AG09309 (cell line): ENCODE measurements at regions not wholly inside any gene's neighbourhood (a gene's known extent, or its start where the extent isn't known, plus 50 kb on each side); places are given as distances from the start of the nearest gene placed in this dataset.

Experiments
- DNase-seq: peaks from one replicate; pipeline ENCODE4 v3.0.0-alpha.2; 2010; ENCODE audit warnings: low read depth
- H3K4me3 ChIP-seq: 2 replicates; pipeline ENCODE4 v1.5.1; 2011; ENCODE audit warnings: mild to moderate bottlenecking, low read depth, low read length, moderate library complexity; ENCODE audit not compliant: control insufficient read depth
- CTCF ChIP-seq: IDR thresholded peaks from 2 replicates; pipeline ENCODE4 v1.5.1; 2011; ENCODE audit warnings: mild to moderate bottlenecking, low read depth, low read length, inconsistent platforms; ENCODE audit not compliant: insufficient read depth, control insufficient read depth; ENCODE audit errors: missing control alignments

GRCh38 chr7:155883491-155884224 lies 71.4 kb upstream of the SHH start:
- no peak for DNase-seq
- no peak for TF ChIP-seq CTCF
- H3K4me3 ChIP-seq = no peak overlapping the region

DNA sequence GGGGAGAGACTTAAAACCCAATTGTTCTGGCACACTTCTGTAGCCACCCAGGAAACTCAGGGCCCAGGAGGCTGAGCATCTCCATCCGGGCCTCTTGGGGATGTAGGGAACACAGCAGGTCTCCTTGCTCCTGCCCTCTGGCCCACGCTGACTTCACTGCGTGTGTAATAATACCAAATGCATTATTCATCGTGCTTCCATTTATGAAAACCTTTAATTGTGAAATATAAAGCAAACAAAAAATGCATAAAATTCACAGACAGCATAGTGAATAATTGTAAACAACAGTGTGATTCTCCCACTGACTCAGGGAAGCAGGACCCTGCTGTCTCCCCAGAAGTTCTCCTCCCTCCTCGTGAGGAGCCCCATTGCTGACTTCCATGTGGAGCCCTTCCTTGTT lies 70.3 kb upstream of the SHH start:
- no peak for TF ChIP-seq CTCF
- no peak for DNase-seq
- no peak overlapping the region for H3K4me3 ChIP-seq

DNA sequence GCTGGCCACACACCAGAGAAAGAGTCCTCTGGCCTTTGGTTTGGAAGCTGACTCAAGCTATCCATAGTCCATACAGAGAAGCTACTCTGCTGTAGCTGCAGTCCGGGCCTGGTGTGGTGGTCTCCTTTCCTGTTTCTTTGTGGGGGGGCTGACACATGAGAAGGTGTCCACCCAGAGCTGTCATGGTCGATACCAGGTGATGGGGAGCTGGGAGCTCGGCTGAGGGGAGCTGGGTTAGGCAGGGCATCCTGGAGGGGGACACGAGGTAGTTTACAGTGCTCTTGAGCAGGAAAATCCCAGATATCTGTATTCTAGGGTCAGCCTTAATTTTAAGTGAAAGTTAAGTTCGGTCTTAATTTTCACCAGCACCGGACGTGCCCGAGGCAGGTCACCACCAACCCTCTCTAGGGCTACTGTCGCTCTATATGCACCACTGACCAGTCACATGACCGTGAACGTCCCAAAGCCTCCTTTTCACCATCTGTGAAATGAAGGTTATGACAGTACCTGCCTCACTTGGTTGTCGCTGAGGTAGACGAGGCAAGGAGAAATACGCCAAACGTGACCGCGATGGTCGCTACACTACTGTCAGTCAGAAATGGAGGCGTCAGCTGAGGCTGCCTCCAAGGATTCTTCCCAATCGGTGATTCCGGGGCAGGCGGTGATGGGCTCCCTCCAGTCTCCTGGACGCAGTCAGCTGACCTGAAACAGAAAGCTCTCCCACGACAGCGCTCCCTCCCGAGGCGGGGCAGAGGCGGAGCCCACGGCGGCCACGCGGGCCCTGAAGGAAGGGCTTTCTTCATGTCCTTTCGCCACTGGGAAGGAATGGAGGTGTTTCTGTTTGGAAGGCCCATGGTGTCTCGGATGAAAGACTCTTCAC lies 69.4 kb upstream of the SHH start:
- no peak overlapping the region for H3K4me3 ChIP-seq
- DNase-seq = no peak
- no peak for TF ChIP-seq CTCF

DNA sequence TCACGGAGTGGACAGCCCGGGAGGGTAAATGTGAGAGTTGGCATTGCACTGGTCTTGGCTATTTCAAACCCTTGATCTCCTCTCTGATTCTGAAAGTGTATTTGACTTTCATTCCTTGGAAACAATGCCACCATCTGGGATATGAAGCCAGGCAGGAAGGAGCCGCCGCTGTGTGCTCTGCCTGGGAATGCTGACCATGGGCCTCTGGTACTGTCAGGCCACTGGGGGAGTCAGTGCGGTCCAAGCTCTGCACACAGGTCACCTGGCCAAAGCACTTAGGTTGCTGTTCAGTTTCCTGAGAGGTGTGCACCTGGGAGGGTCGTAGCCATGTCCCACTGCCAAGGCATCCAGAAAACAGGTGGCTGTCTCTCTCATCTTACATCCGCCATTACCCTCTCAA lies 68.5 kb upstream of the SHH start:
- DNase-seq = no peak
- TF ChIP-seq CTCF = no peak
- no peak overlapping the region for H3K4me3 ChIP-seq

DNA sequence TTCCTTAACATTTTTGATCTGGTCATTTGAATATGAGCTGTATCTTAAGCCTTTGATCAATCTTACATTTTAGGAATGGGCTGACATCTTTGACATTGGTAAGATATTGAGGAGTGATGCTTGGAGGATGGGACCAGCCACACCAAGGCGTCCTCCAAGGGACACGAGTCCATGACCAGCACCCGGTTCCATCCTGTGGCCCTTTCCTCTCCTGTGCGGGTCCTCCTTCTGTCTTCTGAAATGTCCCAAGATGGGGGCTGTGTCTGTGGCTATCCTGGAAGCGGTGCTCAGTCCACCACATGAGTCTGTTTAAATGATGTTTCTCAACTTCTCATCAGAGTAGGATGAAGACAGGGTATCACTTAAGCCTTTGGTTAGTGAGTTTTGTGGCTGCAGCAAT lies 67.3 kb upstream of the SHH start:
- DNase-seq = no peak
- H3K4me3 ChIP-seq = no peak overlapping the region
- no peak for TF ChIP-seq CTCF

DNA sequence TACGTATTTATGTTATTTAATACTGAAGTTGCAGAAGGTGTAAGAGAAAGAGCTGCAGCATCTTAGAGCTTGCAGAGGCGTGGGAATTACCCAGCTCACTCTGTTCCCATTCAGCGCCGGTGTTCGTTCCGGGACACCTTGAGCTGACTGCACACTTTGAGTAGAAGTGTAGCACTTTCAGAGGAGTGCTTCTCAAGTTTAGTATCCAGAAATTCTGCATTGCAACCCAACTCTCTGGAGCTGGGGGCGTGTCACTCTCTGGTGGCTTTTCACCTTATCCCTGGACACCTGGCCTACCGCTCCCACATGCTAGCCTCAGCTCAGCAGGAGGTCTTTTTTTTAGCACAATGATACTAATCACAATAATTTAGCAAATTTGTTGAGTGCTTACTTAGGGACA lies 66.4 kb upstream of the SHH start:
- no peak for TF ChIP-seq CTCF
- DNase-seq = no peak

DNA sequence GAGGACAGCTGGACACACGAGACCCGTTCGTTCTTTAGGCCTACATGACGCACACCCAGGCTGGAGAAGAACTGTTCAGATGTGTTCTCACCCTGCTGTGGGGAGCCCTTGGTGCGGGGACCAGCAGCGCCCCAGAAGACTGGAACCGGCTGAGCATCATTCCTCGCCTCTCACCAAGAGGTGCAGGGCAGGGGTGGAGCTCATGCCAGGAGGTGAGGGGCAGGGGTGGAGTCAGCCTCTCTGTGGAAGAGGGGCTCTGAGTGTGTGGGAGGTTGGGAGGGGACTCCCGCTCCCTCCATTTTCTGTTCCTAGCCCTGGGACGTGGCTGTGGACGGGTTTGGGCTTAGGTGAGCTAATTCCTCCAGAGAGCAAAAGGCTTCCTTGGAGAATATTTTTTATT lies 66.0 kb upstream of the SHH start:
- H3K4me3 ChIP-seq = no peak overlapping the region
- TF ChIP-seq CTCF = no peak
- DNase-seq = no peak

More for the DNA sequence above, 66.4 kb upstream of the SHH start:
- H3K4me3 ChIP-seq = no peak overlapping the region
